ENCODE measurements at regions not wholly inside any gene's neighbourhood (a gene's known extent, or its start where the extent isn't known, plus 50 kb on each side); places are given as distances from the start of the nearest gene placed in this dataset.

GRCh38 chr12:111254106-111254505 is 114.8 kb downstream of the PHETA1 start:
- TF ChIP-seq ELF4 (CRISPR knock-in tag; IDR thresholded peaks at IDR 0.05; ENCODE audit: low read depth) (no peak), CREM (CRISPR knock-in tag; IDR thresholded peaks at IDR 0.05) (no peak), MAX (CRISPR knock-in tag; IDR thresholded peaks at IDR 0.05) (no peak), ZNF121 (CRISPR knock-in tag; IDR thresholded peaks at IDR 0.05) (no peak), E2F4 (CRISPR knock-in tag; IDR thresholded peaks at IDR 0.05; ENCODE audit: borderline replicate concordance, low read depth) (no peak), ATF2 (CRISPR knock-in tag; IDR thresholded peaks at IDR 0.05; ENCODE audit: borderline replicate concordance, low read depth) (no peak)
- TF ChIP-seq, protein P1, sequence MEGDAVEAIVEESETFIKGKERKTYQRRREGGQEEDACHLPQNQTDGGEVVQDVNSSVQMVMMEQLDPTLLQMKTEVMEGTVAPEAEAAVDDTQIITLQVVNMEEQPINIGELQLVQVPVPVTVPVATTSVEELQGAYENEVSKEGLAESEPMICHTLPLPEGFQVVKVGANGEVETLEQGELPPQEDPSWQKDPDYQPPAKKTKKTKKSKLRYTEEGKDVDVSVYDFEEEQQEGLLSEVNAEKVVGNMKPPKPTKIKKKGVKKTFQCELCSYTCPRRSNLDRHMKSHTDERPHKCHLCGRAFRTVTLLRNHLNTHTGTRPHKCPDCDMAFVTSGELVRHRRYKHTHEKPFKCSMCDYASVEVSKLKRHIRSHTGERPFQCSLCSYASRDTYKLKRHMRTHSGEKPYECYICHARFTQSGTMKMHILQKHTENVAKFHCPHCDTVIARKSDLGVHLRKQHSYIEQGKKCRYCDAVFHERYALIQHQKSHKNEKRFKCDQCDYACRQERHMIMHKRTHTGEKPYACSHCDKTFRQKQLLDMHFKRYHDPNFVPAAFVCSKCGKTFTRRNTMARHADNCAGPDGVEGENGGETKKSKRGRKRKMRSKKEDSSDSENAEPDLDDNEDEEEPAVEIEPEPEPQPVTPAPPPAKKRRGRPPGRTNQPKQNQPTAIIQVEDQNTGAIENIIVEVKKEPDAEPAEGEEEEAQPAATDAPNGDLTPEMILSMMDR (IDR thresholded peaks at IDR 0.05): no peak
- TF ChIP-seq, protein P2, sequence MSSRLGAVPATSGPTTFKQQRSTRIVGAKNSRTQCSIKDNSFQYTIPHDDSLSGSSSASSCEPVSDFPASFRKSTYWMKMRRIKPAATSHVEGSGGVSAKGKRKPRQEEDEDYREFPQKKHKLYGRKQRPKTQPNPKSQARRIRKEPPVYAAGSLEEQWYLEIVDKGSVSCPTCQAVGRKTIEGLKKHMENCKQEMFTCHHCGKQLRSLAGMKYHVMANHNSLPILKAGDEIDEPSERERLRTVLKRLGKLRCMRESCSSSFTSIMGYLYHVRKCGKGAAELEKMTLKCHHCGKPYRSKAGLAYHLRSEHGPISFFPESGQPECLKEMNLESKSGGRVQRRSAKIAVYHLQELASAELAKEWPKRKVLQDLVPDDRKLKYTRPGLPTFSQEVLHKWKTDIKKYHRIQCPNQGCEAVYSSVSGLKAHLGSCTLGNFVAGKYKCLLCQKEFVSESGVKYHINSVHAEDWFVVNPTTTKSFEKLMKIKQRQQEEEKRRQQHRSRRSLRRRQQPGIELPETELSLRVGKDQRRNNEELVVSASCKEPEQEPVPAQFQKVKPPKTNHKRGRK (CRISPR knock-in tag; IDR thresholded peaks at IDR 0.05; ENCODE audit: borderline replicate concordance): no peak
- TF ChIP-seq, protein P3, sequence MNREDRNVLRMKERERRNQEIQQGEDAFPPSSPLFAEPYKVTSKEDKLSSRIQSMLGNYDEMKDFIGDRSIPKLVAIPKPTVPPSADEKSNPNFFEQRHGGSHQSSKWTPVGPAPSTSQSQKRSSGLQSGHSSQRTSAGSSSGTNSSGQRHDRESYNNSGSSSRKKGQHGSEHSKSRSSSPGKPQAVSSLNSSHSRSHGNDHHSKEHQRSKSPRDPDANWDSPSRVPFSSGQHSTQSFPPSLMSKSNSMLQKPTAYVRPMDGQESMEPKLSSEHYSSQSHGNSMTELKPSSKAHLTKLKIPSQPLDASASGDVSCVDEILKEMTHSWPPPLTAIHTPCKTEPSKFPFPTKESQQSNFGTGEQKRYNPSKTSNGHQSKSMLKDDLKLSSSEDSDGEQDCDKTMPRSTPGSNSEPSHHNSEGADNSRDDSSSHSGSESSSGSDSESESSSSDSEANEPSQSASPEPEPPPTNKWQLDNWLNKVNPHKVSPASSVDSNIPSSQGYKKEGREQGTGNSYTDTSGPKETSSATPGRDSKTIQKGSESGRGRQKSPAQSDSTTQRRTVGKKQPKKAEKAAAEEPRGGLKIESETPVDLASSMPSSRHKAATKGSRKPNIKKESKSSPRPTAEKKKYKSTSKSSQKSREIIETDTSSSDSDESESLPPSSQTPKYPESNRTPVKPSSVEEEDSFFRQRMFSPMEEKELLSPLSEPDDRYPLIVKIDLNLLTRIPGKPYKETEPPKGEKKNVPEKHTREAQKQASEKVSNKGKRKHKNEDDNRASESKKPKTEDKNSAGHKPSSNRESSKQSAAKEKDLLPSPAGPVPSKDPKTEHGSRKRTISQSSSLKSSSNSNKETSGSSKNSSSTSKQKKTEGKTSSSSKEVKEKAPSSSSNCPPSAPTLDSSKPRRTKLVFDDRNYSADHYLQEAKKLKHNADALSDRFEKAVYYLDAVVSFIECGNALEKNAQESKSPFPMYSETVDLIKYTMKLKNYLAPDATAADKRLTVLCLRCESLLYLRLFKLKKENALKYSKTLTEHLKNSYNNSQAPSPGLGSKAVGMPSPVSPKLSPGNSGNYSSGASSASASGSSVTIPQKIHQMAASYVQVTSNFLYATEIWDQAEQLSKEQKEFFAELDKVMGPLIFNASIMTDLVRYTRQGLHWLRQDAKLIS (CRISPR knock-in tag; IDR thresholded peaks at IDR 0.05; ENCODE audit: borderline replicate concordance): no peak
- TF ChIP-seq, protein P4, sequence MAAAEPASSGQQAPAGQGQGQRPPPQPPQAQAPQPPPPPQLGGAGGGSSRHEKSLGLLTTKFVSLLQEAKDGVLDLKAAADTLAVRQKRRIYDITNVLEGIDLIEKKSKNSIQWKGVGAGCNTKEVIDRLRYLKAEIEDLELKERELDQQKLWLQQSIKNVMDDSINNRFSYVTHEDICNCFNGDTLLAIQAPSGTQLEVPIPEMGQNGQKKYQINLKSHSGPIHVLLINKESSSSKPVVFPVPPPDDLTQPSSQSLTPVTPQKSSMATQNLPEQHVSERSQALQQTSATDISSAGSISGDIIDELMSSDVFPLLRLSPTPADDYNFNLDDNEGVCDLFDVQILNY (CRISPR knock-in tag; IDR thresholded peaks at IDR 0.05): no peak
- TF ChIP-seq, protein P5, sequence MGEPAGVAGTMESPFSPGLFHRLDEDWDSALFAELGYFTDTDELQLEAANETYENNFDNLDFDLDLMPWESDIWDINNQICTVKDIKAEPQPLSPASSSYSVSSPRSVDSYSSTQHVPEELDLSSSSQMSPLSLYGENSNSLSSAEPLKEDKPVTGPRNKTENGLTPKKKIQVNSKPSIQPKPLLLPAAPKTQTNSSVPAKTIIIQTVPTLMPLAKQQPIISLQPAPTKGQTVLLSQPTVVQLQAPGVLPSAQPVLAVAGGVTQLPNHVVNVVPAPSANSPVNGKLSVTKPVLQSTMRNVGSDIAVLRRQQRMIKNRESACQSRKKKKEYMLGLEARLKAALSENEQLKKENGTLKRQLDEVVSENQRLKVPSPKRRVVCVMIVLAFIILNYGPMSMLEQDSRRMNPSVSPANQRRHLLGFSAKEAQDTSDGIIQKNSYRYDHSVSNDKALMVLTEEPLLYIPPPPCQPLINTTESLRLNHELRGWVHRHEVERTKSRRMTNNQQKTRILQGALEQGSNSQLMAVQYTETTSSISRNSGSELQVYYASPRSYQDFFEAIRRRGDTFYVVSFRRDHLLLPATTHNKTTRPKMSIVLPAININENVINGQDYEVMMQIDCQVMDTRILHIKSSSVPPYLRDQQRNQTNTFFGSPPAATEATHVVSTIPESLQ (CRISPR knock-in tag; IDR thresholded peaks at IDR 0.05): no peak
